ENCODE measurements at regions not wholly inside any gene's neighbourhood (a gene's known extent, or its start where the extent isn't known, plus 50 kb on each side); places are given as distances from the start of the nearest gene placed in this dataset.
"Not testable (repeated sequence)": the region's sequence is repeated elsewhere in the genome, so short reads cannot be mapped to it uniquely, and the experiment has no call there.

GRCh38 chr7:115352375-115352774 is 430.5 kb downstream of the MDFIC start:
- Mint-ChIP-seq H3K27ac (no peak overlapping the region), H3K36me3 (no peaks in the 10 kb centered on the region), H3K4me1 (no peaks in the 10 kb centered on the region), H3K9me3 (no peaks in the 10 kb centered on the region), H3K4me3 (no peak overlapping the region), H3K27me3 (no peaks in the 10 kb centered on the region)
- DNase-seq: no peak
- CTCF ChIA-PET: no interaction called here

DNA sequence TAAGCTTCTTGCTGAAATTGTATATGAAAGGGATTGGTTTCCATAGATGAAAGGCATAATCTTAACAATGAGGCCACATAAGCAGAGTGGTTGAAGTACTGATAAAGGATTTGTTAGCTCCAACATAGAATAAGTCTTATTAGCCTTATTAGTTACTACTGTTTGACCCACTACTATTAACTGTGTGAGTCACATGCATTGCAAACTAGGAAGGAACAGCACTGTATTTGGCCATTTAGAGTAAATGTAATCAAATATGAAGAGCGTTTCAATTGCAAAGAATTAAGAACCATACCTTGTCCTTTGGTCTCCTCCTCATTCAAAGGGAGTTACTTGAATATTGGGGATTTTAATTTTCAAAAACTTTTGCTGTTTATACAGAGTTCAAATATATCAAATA is 428.9 kb downstream of the MDFIC start:
- H3K9me3 Mint-ChIP-seq: no peaks in the 10 kb centered on the region
- H3K27me3 Mint-ChIP-seq: peaks cover 2% of the 10 kb centered on the region
- H3K36me3 Mint-ChIP-seq: no peaks in the 10 kb centered on the region
- no peak overlapping the region for H3K4me3 Mint-ChIP-seq
- no peak overlapping the region for H3K27ac Mint-ChIP-seq
- CTCF ChIA-PET: no interaction called here
- H3K4me1 Mint-ChIP-seq: no peaks in the 10 kb centered on the region
- DNase-seq: no peak

DNA sequence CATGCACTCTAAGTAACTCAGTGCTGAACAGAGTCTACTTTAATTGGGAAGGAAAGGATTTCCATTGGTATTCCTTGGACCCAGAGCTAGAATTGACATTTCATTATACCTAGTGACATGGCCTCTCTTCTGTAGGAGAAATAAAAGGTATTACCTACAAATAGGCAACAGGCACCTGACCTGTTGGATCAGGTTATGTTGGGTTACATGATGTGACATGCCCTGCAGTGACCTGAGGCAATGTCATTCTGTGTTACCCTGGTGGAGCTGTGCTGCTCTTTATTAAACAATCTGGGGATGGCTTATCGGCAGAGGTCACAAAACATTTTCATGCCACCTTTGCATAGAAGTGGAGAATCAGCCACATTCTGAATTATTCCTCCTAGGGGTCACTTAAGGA is 427.7 kb downstream of the MDFIC start:
- DNase-seq: no peak
- H3K27me3 Mint-ChIP-seq: peaks cover 6% of the 10 kb centered on the region
- H3K4me3 Mint-ChIP-seq: no peak overlapping the region
- H3K9me3 Mint-ChIP-seq: no peaks in the 10 kb centered on the region
- H3K27ac Mint-ChIP-seq: no peak overlapping the region
- no peaks in the 10 kb centered on the region for H3K4me1 Mint-ChIP-seq
- no peaks in the 10 kb centered on the region for H3K36me3 Mint-ChIP-seq
- CTCF ChIA-PET: no interaction called here

GRCh38 chr7:115346685-115347084 is 424.8 kb downstream of the MDFIC start:
- Mint-ChIP-seq H3K27ac (no peak overlapping the region), H3K36me3 (no peaks in the 10 kb centered on the region), H3K4me1 (no peaks in the 10 kb centered on the region), H3K4me3 (no peak overlapping the region), H3K27me3 (peaks cover 6% of the 10 kb centered on the region), H3K9me3 (no peaks in the 10 kb centered on the region)
- DNase-seq: no peak
- CTCF ChIA-PET: no interaction called here

- Mint-ChIP-seq H3K4me3 (no peak overlapping the region), H3K9me3 (no peaks in the 10 kb centered on the region), H3K36me3 (no peaks in the 10 kb centered on the region), H3K27me3 (peaks cover 5% of the 10 kb centered on the region), H3K27ac (no peak overlapping the region), H3K4me1 (no peaks in the 10 kb centered on the region)
- CTCF ChIA-PET: no interaction called here
- DNase-seq: no peak
Measured at GRCh38 chr7:115340828-115341227, 418.9 kb downstream of the MDFIC start.

- Mint-ChIP-seq H3K4me1 (no peaks in the 10 kb centered on the region), H3K27ac (no peak overlapping the region), H3K27me3 (no peaks in the 10 kb centered on the region), H3K4me3 (no peak overlapping the region), H3K36me3 (no peaks in the 10 kb centered on the region), H3K9me3 (no peaks in the 10 kb centered on the region)
- DNase-seq: no peak
- CTCF ChIA-PET: no interaction called here
Measured at GRCh38 chr7:115338016-115338415, 416.1 kb downstream of the MDFIC start.

DNA sequence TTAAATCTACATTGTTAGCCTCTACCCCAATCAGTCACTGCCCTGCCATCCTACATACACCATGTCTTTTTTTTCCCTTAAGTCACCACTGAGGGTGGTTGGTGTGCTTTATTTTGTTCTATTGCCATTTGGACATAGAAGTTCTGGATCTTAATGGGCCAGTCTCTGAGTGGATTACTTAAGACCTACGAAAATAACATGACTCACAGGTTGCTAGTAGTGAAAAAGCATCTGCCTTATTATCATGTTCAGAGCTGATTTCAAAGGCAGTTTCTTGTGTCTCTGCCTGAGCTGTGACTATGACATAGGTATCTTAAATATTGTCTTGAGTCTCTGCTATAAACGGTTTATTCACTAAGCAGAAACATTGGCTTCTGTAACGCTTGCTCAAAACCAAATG is 410.8 kb downstream of the MDFIC start:
- no peaks in the 10 kb centered on the region for H3K36me3 Mint-ChIP-seq
- H3K27me3 Mint-ChIP-seq: no peaks in the 10 kb centered on the region
- no peaks in the 10 kb centered on the region for H3K9me3 Mint-ChIP-seq
- no peaks in the 10 kb centered on the region for H3K4me1 Mint-ChIP-seq
- DNase-seq: no peak
- no peak overlapping the region for H3K27ac Mint-ChIP-seq
- no peak overlapping the region for H3K4me3 Mint-ChIP-seq
- CTCF ChIA-PET: no interaction called here

DNA sequence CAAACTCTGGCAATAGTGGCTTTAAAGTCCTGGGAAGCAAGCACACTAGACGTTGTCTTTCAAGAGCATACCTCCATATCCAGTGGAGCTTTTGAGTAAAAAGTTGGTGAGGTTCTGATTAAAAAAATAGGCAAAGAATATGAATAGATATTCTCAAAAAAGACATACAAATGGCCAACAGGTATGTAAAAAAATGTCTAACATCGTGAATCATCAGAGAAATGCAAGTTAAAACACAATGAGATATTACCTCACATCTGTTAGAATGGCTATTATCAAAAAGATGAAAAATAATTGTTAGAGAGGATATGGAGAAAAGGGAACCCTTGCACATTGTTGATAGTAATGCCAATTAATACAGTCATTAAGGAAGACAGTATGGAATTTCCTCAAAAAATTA is 407.1 kb downstream of the MDFIC start:
- H3K36me3 Mint-ChIP-seq: no peaks in the 10 kb centered on the region

GRCh38 chr7:115328018-115328417 is 406.1 kb downstream of the MDFIC start:
- CTCF ChIA-PET: no interaction called here
- H3K9me3 Mint-ChIP-seq: no peaks in the 10 kb centered on the region
- H3K27ac Mint-ChIP-seq: no peak overlapping the region

More for the DNA sequence above, 407.1 kb downstream of the MDFIC start:
- DNase-seq: no peak
- Mint-ChIP-seq H3K4me3 (no peak overlapping the region), H3K9me3 (no peaks in the 10 kb centered on the region), H3K4me1 (no peaks in the 10 kb centered on the region), H3K27me3 (no peaks in the 10 kb centered on the region), H3K27ac (no peak overlapping the region)
- CTCF ChIA-PET: no interaction called here

DNA sequence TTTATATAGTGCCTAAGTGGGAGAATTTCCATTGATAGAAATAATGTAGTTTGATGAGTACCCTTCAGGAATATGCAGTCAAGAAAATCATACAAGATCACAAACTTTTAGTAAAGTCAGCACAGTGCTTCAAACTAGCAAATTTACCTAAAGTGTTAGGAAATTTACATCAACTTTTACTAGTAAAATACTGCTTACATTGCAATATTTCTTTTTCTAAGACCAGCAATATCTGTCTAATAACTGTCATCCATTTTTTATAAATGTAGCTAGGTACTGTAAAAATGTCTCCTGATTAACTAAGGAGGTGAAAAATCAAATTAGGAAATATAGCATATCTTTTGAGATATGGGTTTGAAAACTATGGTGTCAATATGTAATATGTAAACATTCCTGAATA is 405.4 kb downstream of the MDFIC start:
- Mint-ChIP-seq H3K9me3 (no peaks in the 10 kb centered on the region), H3K36me3 (no peaks in the 10 kb centered on the region), H3K4me3 (no peak overlapping the region), H3K27me3 (no peaks in the 10 kb centered on the region), H3K4me1 (no peaks in the 10 kb centered on the region), H3K27ac (no peak overlapping the region)
- CTCF ChIA-PET: no interaction called here
- DNase-seq: no peak

More at GRCh38 chr7:115328018-115328417, 406.1 kb downstream of the MDFIC start:
- no peak for DNase-seq
- H3K36me3 Mint-ChIP-seq: no peaks in the 10 kb centered on the region
- H3K4me3 Mint-ChIP-seq: no peak overlapping the region
- H3K27me3 Mint-ChIP-seq: no peaks in the 10 kb centered on the region
- H3K4me1 Mint-ChIP-seq: no peaks in the 10 kb centered on the region

DNA sequence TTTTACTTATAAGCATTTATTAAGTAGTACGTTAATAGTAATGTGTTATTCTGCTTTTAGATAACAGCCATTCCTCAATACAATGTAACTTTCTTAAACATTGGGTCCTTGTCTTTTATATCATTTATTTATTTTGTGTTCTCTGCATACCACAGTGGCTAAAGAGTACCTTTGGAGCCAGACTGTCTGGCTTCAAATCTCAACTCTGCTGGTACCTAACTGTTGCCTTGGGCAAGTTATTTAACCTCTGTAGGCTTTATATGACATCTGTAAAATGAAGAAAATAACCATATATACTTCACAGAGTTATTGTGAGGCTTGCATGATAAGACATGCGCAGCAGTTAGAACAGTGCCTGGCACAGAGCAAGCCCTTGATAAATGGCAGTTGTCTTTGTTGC is 397.6 kb downstream of the MDFIC start:
- no peaks in the 10 kb centered on the region for H3K27me3 Mint-ChIP-seq
- no peaks in the 10 kb centered on the region for H3K9me3 Mint-ChIP-seq
- H3K4me3 Mint-ChIP-seq: no peak overlapping the region
- CTCF ChIA-PET: no interaction called here
- H3K27ac Mint-ChIP-seq: no peak overlapping the region
- H3K36me3 Mint-ChIP-seq: no peaks in the 10 kb centered on the region
- H3K4me1 Mint-ChIP-seq: no peaks in the 10 kb centered on the region
- DNase-seq: no peak

DNA sequence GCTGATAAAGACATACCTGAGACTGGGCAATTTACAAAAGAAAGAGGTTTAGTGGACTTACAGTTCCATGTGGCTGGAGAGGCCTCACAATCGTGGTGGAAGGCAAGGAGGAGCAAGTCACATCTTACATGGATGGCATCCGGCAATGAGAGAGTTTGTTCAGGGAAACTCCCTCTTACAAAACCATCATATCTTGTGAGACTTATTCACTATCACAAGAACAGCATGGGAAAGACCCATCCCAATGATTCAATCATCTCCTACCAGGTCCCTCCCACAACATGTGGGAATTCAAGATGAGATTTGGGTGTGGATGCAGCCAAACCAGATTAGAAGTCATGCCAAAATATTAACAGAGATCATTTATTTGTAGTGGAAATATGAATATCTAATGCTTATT is 388.4 kb downstream of the MDFIC start:
- H3K4me3 Mint-ChIP-seq, CTCF ChIA-PET, H3K4me1 Mint-ChIP-seq, DNase-seq, H3K36me3 Mint-ChIP-seq, H3K27ac Mint-ChIP-seq, H3K27me3 Mint-ChIP-seq, H3K9me3 Mint-ChIP-seq: not testable (repeated sequence)

GRCh38 chr7:115306586-115306985 is 384.7 kb downstream of the MDFIC start:
- no peak for DNase-seq
- Mint-ChIP-seq H3K4me1 (no peaks in the 10 kb centered on the region), H3K4me3 (no peak overlapping the region), H3K36me3 (no peaks in the 10 kb centered on the region), H3K27ac (no peak overlapping the region), H3K9me3 (no peaks in the 10 kb centered on the region), H3K27me3 (no peaks in the 10 kb centered on the region)
- CTCF ChIA-PET: no interaction called here

DNA sequence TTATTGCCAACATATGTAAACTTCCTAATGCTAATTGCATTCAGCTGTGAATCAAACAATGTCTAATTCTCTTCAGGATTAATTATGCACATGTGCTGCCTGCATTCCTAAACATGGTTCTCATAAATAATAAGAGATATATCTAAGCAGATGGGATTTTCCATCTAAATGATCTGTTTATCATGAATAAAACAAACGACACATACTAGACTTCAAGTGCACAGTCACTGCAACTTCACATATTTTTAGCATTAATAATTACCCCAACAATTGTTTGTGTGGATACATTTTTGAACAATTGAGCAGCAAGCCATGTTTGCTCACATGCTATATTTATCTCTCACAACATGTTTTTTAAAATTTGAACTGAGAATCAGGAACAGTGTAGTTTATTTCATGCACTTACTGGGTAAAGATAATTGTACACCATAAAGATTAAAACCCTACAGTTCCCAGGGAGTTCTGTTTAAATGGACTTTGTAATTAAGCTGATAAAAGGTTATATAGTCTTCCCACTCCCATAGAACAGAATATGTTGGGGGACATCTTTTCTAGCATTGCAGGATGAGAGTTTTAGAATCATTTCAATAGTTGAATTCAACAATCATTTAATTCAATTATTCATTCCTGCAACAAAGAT is 378.5 kb downstream of the MDFIC start:
- no peaks in the 10 kb centered on the region for H3K9me3 Mint-ChIP-seq
- no peak for DNase-seq
- no peak overlapping the region for H3K27ac Mint-ChIP-seq
- no peaks in the 10 kb centered on the region for H3K36me3 Mint-ChIP-seq
- H3K4me1 Mint-ChIP-seq: no peaks in the 10 kb centered on the region
- CTCF ChIA-PET: no interaction called here
- H3K27me3 Mint-ChIP-seq: no peaks in the 10 kb centered on the region
- no peak overlapping the region for H3K4me3 Mint-ChIP-seq

DNA sequence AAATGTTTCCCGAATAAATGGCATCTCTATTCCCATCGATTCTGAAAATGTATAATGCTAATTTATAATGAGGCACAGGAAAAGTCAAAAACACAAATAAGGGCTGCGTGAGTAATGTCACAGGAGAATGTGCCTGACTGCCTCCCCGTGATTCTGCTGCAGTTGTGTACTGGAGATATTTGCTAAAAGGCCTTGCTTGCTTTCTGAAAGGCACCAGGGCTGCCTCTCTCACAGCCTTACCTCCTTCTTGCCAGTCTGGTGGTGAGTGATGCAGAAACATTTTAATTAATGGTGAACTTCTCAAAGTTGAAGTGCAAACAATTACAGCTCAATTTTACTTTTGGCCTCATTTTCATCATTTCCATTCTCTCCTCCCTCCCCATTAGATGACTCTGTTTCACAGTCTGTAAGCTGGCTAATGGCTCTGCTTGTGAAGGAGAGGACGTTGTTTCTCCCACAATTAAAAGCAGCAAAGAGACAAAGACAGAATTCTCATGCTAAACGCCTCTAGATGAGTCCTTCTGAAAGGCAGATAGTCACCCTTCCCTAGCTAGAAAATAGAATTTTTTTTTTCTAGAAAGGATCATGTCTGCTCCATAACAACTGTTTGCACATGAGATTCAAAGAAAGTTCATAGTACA is 377.6 kb downstream of the MDFIC start:
- Mint-ChIP-seq H3K27ac (no peak overlapping the region), H3K36me3 (no peaks in the 10 kb centered on the region), H3K4me1 (no peaks in the 10 kb centered on the region), H3K4me3 (no peak overlapping the region), H3K9me3 (no peaks in the 10 kb centered on the region), H3K27me3 (no peaks in the 10 kb centered on the region)
- no peak for DNase-seq
- CTCF ChIA-PET: no interaction called here

DNA sequence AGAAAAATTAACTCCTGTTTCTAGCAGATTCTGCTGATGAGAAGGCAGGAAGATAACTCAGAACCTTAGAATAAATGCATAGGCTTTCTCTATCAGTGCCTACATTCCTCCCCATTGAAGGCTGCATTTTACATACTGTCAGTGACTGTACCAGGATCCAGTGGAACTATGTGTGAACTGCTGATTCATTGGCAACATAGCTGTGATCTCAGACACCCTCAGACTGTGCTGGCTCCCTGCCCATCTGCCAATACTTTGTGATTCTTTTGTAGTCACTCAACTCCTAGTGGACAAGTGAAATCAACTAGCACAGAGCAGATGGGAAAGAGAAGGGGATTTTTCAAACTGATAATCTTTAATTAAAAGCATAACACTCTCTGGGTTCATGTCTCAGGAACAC is 375.8 kb downstream of the MDFIC start:
- Mint-ChIP-seq H3K36me3 (no peaks in the 10 kb centered on the region), H3K4me3 (no peak overlapping the region), H3K9me3 (no peaks in the 10 kb centered on the region), H3K27ac (no peak overlapping the region), H3K27me3 (no peaks in the 10 kb centered on the region), H3K4me1 (no peaks in the 10 kb centered on the region)
- no peak for DNase-seq
- CTCF ChIA-PET: no interaction called here

Measured in activated naive CD4-positive, alpha-beta T cell treated with anti-CD3 and anti-CD28 coated beads, Interleukin-2, amount 10 ng/mL, durations not matched to agents 7 days and 5 days (primary cell).